Uterus (tissue), 3 donors: ENCODE measurements at regions not wholly inside any gene's neighbourhood (a gene's known extent, or its start where the extent isn't known, plus 50 kb on each side); places are given as distances from the start of the nearest gene placed in this dataset.

ENCODE experiments used
- DNase-seq, 2 donors: peaks; one replicate each; pipeline ENCODE4 v3.0.0-alpha.2; 2019 to 2020
- H3K27ac ChIP-seq, 2 donors: fragments of 200-600 bp; sonication (generic); 1 replicate in 1 of 2; 2 replicates in 1 of 2; pipeline ENCODE4 v1.5.1; 2016 to 2018
- H3K27me3 ChIP-seq, 2 donors: fragments of 200-600 bp; sonication (generic); one replicate each; pipeline ENCODE4 v1.5.1; 2018 to 2019; ENCODE audit warnings: control low read depth in 1 of 2
- H3K36me3 ChIP-seq, 2 donors: fragments of 200-600 bp; sonication (generic); one replicate each; pipeline ENCODE4 v1.5.1; 2019; ENCODE audit warnings: control low read depth in 1 of 2
- H3K4me1 ChIP-seq, 2 donors: fragments of 200-600 bp; sonication (generic); one replicate each; pipeline ENCODE4 v1.5.1; 2018 to 2019; ENCODE audit warnings: control low read depth in 1 of 2
- H3K4me3 ChIP-seq, 2 donors: fragments of 200-600 bp; sonication (generic); 1 replicate in 1 of 2; 2 replicates in 1 of 2; pipeline ENCODE4 v1.5.1; 2018 to 2019; ENCODE audit warnings: mild to moderate bottlenecking in 1 of 2
- H3K9me3 ChIP-seq, 2 donors: fragments of 200-600 bp; sonication (generic); one replicate each; pipeline ENCODE4 v1.5.1; 2019; ENCODE audit warnings: control low read depth in 1 of 2
- POLR2A ChIP-seq, 2 donors: fragments of 450-650 bp; IDR thresholded peaks; one replicate each; pipeline ENCODE4 v1.6.1; 2016; ENCODE audit warnings: antibody characterized with exemption in 2 of 2, mild to moderate bottlenecking in 1 of 2, moderate library complexity in 1 of 2
- intact Hi-C: fragments of 100-400 bp; cut with DNase I; formaldehyde crosslinking; loops from one replicate; pipeline ENCODE4 v1.15.1; 2023; ENCODE audit warnings: low total_unique reads
- TF ChIP-seq, protein P1 (sequence below), 4 experiments: fragments of 200-600 bp in 2 of 4; fragments of 450-650 bp in 2 of 4; sonication (generic) in 2 of 4; IDR thresholded peaks; one replicate each; pipeline ENCODE4 v1.5.1; 2016 to 2019; ENCODE audit warnings: antibody characterized with exemption in 4 of 4, mild to moderate bottlenecking in 2 of 4, moderate library complexity in 1 of 4
- donor health status: DM: yes; HTN: yes; CAD: no.

DNA sequence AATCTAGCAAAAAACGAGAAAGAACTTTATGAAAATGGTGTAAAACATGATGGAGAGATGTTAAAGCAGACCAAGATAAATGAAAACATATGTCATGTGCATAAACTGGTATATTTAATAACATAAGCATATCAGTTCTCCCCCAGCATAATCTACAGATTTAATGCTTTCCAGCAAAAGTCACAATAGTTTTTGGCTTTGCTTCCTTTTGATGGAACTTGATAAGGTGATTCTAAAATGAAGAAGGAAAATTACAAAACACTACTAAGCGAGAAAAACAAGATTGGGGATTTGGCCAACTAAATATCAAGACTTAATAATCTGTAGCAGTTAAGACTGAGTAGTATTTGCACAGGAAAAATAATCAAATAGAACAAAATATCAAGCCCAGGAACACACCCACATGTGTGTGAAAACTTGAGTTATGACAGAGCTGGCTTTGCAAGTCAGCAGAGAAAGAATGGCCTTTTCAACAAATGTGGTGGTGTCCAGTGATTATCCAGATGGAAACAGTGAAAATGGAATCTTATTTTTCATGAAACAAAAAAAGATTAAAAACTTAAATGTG is 83.7 kb upstream of the L3MBTL4 start:
- Histone ChIP-seq H3K9me3 (no peaks in the 10 kb centered on the region), H3K27ac (no peak overlapping the region), H3K4me1 (no peaks in the 10 kb centered on the region), H3K27me3 (no peaks in the 10 kb centered on the region), H3K36me3 (no peaks in the 10 kb centered on the region), H3K4me3 (no peak overlapping the region)
- no peak for DNase-seq
- intact Hi-C loops: no loop called here
- no peak for TF ChIP-seq POLR2A (IDR thresholded peaks at IDR 0.05)
- TF ChIP-seq, protein P1, sequence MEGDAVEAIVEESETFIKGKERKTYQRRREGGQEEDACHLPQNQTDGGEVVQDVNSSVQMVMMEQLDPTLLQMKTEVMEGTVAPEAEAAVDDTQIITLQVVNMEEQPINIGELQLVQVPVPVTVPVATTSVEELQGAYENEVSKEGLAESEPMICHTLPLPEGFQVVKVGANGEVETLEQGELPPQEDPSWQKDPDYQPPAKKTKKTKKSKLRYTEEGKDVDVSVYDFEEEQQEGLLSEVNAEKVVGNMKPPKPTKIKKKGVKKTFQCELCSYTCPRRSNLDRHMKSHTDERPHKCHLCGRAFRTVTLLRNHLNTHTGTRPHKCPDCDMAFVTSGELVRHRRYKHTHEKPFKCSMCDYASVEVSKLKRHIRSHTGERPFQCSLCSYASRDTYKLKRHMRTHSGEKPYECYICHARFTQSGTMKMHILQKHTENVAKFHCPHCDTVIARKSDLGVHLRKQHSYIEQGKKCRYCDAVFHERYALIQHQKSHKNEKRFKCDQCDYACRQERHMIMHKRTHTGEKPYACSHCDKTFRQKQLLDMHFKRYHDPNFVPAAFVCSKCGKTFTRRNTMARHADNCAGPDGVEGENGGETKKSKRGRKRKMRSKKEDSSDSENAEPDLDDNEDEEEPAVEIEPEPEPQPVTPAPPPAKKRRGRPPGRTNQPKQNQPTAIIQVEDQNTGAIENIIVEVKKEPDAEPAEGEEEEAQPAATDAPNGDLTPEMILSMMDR (IDR thresholded peaks at IDR 0.05): no peak

DNA sequence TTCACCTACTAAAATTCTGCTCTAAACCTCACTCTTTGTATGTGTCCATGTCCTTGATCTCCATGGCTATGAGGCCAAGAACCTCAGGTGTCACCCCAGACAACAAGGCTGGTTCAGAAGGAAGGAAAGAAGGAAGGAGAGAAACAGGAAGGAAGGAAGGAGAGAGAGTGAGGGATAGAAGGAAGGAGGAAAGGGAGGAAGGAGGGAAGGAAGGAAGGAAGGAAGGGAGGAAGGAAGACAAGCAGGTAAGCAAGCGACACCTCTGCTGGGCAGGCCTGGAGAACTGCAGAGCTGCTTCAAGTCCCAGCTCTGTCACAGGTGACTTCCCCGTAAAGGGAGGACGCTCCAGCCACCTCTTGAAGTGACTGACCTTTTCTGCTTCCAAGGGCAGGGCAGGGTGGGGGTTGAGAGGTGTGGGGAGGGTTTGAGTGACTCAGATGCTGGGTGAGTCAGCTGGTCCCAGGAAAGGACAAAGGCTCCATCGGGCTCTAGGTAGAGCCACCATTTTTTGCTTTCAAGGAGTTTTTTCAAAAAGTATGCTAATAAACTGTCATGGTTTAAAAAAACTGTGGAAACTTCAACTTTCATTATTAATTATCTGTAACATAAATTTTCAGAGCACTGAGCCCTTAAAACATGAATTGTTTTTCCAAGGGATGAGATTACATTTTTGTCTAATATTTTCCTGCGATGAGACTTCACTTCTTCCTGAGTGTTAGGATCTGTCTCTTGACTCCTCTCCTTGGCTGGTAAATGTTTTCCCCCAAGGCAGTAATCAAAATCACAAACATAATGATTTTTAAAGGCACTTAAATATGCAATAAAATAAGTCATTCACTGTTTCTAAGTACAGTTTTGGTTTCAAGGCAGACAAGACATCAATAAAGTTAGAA is 90.1 kb upstream of the L3MBTL4 start:
- intact Hi-C loops: no loop called here
- DNase-seq: no peak
- TF ChIP-seq, protein P1 (IDR thresholded peaks at IDR 0.05): no peak
- no peak for TF ChIP-seq POLR2A (IDR thresholded peaks at IDR 0.05)
- Histone ChIP-seq H3K27me3 (no peaks in the 10 kb centered on the region), H3K4me3 (no peak overlapping the region), H3K4me1 (no peaks in the 10 kb centered on the region), H3K36me3 (no peaks in the 10 kb centered on the region), H3K27ac (no peak overlapping the region), H3K9me3 (no peaks in the 10 kb centered on the region)

DNA sequence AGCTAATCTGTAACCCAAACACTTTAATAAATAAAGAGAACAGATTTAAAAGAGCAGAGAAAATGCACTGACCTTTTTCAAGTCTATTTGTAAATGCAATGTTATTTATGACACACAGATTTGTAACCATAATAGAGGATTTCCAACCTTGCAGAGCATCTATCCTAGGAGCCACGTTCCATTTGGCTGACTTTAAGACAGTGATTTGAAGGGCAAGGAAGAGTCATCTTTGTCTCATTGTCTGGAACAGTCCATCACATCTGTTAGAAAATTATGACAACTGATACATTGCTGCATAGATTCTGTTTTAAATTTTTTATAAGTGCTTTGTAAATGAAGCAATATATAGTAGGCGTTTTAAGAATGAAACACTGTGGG is 90.8 kb upstream of the L3MBTL4 start:
- H3K27ac ChIP-seq: no peak overlapping the region
- no peaks in the 10 kb centered on the region for H3K4me1 ChIP-seq
- H3K27me3 ChIP-seq: no peaks in the 10 kb centered on the region
- TF ChIP-seq, protein P1 (IDR thresholded peaks at IDR 0.05): no peak
- no peak for TF ChIP-seq POLR2A (IDR thresholded peaks at IDR 0.05)
- intact Hi-C loops: no loop called here
- H3K4me3 ChIP-seq: no peak overlapping the region
- H3K36me3 ChIP-seq: no peaks in the 10 kb centered on the region
- DNase-seq: no peak
- H3K9me3 ChIP-seq: no peaks in the 10 kb centered on the region

DNA sequence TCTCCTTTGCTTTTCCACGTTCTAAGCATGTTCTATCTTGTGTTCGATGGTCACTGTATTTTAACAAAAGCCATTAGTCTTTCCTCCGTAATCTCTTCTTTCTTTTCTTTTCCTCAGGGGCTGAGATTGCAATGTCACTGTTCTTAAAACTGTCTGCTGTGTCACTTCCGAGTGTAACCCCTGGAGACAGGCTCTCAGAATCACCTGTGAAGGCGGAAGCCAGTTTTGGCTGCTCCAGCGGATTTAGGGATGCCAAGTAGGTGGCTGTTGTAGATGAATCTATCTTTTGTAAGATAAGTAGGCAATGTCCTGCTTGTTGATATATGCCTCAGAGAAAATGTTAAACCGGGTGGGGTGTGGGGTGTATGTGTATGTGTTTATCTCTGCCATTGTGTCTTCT is 94.7 kb upstream of the L3MBTL4 start:
- Histone ChIP-seq H3K4me3 (no peak overlapping the region), H3K9me3 (no peaks in the 10 kb centered on the region), H3K36me3 (no peaks in the 10 kb centered on the region), H3K27me3 (no peaks in the 10 kb centered on the region), H3K4me1 (no peaks in the 10 kb centered on the region), H3K27ac (peak overlapping the region in 1 of 2 donors; percentile 46)
- intact Hi-C loops: no loop called here
- TF ChIP-seq, protein P1 (IDR thresholded peaks at IDR 0.05): no peak
- no peak for TF ChIP-seq POLR2A (IDR thresholded peaks at IDR 0.05)
- DNase-seq: no peak

DNA sequence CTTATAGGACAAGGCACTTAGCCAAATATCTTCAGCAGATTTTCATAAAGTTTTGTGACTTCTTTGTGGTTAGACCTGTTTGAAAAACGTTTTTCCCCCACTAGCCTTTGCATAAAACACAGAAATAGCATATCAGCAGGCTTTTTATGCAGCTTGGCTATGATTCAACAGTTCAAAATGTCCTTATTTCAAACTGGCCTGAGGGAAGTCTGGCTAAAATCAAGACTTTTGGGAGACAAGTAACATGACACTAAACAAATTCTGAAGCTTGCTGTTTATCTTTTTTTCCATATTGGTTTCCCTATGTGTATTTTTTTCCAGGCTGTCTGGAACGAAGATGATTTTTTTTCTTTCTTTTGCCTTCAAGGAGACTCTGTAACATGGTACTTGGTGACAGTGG is 95.1 kb upstream of the L3MBTL4 start:
- H3K27ac ChIP-seq: peak overlapping the region in 1 of 2 donors; percentile 46
- no peak for DNase-seq
- intact Hi-C loops: no loop called here

More for the DNA sequence above, 95.1 kb upstream of the L3MBTL4 start:
- TF ChIP-seq, protein P1 (IDR thresholded peaks at IDR 0.05): no peak
- no peak for TF ChIP-seq POLR2A (IDR thresholded peaks at IDR 0.05)
- no peak overlapping the region for H3K4me3 ChIP-seq
- H3K27me3 ChIP-seq: no peaks in the 10 kb centered on the region
- H3K36me3 ChIP-seq: no peaks in the 10 kb centered on the region
- no peaks in the 10 kb centered on the region for H3K9me3 ChIP-seq
- H3K4me1 ChIP-seq: no peaks in the 10 kb centered on the region
